EH (cell line): ENCODE measurements at regions not wholly inside any gene's neighbourhood (a gene's known extent, or its start where the extent isn't known, plus 50 kb on each side); places are given as distances from the start of the nearest gene placed in this dataset.
A peak's percentile ranks its signal among the peaks of the same experiment; 100 is the strongest.
"Not testable (repeated sequence)": the region's sequence is repeated elsewhere in the genome, so short reads cannot be mapped to it uniquely, and the experiment has no call there.

Experiments
- DNase-seq: peaks from one replicate; pipeline ENCODE4 v3.0.0-alpha.2; 2015; ENCODE audit warnings: low read depth

DNA sequence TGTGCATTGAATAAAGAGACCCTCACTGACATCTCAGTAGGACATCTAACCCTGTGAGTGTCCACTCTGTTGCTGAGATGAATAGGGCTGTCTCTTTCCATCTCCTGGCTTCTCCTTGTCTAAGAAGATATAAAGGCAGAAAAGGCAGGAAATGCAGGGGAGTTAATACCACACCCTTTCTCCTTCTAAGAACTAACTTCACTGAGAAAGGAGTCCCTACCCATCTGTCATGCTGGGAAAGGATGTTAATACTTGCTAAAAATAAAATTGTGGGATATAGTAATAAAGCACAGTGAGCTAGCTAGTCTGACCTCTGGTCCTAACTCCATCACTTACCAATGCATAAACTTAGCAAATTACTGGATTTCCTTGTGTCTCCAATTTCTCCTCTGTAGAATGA lies 213.9 kb upstream of the FIGN start:
- DNase-seq, result no peak

DNA sequence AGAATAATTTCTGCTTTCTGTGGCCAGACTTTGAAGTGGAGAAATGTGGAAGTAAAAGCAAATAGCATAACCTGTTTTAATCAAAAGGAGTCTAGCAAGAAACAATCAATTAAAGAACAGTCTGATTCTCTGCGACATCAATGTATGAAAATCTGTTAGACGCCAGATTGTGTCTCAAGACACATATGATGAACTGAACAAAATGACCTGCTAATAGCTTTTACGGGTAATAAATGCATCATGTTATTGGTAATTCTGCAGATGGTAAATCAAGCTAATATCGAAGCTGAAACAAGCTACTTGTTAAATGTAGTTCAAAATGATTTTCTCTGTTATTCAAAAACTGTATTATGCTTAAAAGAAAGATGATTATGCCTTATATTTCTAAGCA lies 208.5 kb upstream of the FIGN start:
- no peak for DNase-seq

DNA sequence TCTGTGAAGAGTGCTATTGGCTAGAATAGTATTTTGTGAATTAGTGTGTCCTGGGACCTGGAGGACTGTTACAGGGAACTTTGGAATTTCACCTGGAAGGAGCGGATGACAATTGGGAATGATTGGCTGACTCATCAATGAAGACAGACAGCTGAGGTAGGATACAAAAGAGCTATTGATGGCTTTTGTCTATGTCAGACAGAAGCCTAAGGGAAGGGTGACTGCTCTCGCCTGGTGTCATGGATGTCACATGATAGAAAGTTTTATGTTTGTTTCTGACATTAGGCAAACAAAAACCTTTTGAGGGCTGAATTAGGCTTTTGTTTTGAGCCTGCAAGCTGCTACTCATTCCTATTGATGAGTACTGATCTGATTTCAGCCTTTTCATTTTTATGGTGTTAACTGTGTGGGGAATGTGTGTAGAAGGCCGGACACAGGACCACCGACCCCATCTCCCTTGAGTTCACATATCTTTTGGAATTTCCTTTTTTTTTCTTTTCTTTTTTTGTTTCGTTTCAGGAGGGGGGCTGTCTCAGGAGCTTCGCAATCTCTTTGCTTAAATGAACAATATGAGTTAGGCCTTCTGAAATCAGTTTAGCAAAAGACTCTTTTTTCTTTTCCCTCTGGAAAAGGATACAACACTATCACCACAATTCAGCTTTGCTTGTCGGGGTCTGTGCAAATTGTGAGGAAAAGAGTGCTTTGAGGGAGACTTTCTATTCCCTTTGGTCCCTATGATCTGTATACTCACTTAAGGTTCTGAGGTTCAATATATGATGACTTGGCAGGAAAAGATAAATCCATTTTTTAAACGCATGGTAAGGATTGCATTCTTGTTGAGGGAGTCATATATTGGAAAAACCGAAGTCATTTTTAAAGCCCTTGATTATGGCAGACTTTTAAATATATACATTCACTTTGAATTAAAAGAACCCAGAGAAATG lies 207.9 kb upstream of the FIGN start:
- DNase-seq, result no peak

DNA sequence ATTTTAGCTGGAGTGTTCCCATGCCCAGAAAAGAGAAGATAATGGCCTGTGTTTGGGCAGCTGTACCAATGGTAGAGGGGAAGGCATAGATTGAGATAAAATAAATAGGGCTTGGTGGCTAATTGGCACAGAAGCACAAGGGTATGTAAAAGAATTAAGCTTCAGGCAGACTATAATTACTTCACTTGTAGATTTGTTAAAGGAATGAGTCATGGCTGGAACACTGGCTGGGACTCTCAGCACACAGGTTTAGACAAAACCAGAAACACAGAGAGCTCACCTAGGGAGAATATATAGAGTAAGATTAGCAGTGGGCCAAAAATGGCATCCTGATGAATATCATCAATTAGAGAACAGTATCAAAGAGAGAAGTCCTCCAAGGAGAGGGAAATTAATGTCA lies 198.3 kb upstream of the FIGN start:
- DNase-seq, result no peak

DNA sequence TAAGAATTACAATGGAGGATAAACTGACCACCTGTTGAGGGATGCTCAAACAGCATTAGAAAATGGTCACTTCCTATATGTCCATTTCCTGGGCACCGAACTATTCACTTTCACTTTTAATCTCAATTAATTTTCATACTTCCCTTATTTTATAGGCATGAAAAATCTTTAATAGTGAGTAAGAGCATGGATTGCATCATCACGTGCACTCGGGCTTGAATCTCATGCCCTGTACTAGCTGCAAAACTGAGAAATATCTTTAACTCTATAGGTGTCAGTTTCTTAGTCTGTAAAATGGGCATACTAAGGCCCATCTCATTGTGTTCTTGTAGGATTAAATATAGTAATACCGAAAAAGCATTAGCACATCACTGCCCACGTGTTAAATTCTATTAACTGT lies 183.9 kb upstream of the FIGN start:
- no peak for DNase-seq

DNA sequence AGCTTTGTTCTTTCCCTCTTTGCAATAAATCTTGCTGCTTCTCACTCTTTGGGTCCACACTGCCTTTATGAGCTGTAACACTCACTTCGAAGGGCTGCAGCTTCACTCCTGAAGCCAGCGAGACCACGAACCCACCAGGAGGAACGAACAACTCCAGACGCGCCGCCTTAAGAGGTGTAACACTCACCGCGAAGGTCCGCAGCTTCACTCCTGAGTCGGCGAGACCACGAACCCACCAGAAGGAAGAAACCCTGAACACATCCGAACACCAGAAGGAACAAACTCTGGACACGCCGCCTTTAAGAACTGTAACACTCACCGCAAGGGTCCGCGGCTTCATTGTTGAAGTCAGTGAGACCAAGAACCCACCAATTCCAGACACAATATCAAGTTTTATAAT lies 178.7 kb upstream of the FIGN start:
- DNase-seq, result not testable (repeated sequence)

DNA sequence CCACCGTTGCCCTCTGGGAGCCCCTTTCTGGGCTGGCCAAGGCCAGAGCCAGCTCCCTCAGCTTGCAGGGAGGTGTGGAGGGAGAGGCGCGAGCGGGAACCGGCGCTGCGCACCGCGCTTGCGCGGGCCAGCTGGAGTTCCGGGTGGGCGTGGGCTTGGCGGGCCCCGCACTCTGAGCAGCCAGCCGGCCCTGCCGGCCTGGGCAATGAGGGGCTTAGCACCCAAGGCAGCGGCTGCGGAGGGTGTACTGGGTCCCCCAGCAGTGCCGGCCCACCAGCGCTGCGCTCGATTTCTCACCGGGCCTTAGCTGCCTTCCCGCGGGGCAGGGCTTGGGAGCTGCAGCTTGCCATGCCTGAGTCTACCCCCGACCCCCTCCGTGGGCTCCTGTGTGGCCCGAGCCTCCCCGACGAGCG lies 177.7 kb upstream of the FIGN start:
- DNase-seq, result not testable (repeated sequence)

DNA sequence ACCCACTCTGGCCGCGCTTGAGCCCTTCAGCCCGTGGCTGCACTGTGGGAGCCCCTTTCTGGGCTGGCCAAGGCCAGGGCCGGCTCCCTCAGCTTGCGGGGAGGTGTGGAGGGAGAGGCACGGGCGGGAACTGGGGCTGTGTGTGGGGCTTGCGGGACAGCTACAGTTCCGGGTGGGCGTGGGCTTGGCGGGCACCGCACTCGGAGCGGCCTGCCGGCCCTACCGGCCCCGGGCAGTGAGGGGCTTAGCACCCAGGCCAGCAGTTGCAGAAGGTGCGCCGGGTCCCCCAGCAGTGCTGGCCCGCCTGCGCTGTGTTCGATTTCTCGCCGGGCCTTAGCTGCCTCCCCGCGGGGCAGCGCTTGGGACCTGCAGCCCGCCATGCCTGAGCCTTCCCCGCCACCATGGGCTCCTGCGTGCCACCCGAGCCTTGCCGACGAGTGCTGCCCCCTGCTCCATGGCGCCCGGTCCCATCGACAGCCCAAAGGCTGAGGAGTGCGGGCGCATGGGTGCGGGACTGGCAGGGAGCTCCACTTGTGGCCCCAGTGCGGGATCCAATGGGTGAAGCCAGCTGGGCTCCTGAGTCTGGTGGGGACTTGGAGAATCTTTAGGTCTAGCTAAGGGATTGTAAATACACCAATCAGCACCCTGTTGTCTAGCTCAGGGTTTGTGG lies 173.7 kb upstream of the FIGN start:
- DNase-seq, result no peak

DNA sequence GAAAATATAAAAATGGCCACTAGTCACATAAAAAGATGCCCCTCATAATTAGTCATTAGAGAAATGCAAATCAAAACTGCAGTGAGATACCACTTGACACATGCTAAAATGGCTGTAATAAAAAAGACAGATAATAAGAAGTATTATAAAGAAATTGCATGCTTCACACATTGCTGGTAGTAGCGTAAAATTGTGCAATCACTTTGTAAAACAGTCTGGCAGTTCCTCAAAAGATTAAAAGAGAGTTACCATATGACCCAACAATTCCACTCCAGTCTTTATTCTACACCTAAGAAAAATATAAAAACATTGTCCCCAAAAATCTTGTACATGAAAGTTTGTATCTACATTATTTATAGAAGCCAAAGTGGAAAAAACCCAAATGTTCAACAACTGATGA lies 170.6 kb upstream of the FIGN start:
- no peak for DNase-seq

DNA sequence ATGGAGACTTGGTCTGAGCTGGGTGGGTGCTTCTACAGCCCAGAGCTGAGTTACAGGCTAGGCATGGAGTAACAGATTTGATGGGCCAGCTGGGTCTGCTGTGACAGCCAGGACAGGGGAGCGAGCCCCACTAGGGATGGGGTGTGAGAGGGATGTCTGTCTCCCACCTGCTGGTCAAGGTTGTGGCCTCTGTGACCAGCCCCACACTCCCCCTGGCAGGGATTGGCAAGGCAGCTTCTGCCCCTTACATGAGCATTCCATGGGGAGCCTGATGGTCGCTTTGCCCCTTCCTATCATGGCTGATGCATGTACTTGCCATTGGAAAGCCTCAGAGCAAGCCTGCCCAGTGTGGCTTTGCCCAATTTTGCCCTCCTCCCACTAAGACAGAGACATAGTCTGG lies 162.0 kb upstream of the FIGN start:
- no peak for DNase-seq

DNA sequence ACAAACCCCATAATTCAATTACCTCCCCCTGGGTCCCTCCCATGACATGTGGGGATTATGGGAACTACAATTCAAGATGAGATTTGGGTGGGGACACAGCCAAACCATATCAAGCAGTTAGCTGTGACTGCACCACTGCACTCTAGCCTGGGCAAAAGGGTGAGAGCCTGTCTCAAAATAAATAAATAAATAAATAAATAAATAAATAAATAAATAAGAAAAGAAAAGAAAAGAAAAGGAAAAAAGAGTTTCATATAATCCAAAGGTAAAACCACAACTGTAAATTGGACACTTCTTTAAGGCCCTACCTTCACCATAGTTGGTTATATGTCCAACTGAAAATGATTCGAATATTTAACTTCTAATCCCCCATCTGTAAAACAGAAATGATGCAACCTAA lies 157.6 kb upstream of the FIGN start:
- not testable (repeated sequence) for DNase-seq

DNA sequence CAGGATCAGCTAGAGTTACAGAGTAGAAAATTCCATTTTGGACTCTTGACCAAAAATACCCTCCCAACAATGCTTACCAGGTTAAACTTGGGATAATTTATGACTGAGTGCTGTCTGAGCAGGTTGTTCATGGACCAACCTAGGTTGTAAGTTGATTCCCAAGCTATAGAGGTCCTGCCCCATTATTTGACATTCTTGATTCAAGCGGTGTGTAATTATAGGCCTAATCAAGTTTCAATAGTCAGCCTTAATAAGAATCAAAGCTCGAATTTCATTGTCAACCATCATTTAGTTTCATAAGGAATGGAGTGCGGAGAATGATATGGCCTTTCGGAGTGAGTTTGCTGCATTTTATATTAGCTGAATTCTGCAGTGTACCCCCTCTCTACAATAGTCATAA lies 152.8 kb upstream of the FIGN start:
- DNase-seq, result no peak

DNA sequence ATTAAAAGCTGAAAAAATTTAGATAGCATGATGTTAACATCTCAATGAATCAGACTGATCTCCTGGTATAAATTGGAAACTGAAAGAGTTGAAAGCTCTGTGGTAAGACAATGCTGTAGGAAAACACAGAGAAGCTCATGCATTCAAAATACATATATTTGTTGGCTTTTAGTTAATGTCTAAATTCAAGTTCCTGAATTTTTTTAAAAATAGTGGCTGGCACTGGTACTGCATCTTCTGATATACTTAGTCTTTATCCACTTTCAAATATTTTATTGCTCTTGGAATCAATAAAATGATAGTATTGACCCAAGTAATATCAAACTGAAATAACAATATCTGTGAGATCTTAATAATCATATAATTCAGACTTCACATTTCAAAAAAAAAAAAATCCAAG lies 151.4 kb upstream of the FIGN start:
- no peak for DNase-seq

DNA sequence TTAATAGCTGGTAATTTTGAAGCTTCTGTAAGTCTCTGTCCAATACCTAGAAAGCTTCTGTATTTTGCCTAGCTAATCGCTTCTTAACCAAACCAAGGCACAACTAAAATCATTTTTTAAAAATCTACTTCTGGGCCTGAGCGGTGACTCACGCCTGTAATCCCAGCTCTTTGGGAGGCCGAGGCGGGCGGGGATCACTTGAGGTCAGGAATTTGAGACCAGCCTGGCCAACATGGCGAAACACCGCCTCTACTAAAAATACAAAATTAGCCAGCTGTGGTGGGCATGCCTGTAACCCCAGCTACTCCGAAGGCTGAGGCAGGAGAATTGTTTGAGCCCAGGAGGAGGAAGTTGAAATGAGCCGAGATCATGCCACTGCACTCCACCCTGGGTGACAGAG lies 148.6 kb upstream of the FIGN start:
- DNase-seq, result peak; percentile 15

DNA sequence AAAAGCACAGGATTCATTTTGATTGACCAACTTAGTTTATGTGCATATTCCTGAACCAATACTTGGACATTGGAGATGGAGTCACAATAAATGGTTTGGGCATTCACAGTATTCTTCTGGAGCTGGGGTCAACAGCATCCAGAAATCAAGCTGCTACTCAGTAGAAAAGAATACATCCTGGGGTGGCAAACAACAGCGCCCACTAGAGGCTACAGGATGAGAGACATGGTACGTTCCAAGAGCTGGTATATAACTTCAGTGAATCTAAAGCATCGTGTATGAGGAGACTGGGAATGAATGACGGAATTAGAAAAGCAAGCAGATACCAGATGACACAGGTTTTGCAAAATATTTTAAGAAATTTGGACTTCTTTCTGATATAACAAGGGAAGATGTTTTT lies 142.9 kb upstream of the FIGN start:
- peak; percentile 44 for DNase-seq

DNA sequence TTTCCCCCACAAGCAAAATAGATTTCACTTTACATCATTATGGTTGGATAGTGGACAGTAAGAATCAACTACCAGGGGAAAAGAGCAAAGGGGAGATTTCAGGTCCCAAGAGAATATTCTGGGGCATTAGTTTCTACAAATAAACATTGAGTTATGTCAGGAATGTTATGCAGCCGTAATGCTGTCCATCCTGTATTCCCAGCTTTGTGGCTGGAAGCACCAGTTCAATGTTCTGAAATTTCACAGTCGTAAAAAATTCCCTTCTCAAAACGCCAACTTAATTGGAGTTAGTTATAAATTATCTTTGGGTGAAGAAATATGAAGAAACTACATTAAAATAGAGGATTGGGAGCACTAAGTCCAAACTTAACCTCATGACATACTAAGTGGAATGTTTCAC lies 141.5 kb upstream of the FIGN start:
- DNase-seq, result peak; percentile 89

DNA sequence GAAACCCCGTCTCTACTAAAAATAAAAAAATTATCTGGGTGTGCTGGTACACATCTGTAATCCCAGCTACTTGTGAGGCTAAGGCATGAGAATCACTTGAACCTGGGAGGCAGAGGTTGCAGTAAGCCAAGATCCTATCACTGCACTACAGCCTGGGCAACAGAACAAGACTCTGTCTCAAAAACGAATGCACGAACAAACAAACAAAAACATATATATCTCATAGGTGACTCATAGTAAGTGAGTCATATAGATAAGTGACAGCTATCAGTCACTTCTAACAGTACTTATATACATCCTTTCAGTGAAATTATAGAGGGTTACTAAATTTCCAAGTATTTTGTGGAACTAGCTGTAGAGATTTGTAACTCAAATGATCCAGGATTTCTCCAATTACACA lies 127.3 kb upstream of the FIGN start:
- DNase-seq, result no peak

DNA sequence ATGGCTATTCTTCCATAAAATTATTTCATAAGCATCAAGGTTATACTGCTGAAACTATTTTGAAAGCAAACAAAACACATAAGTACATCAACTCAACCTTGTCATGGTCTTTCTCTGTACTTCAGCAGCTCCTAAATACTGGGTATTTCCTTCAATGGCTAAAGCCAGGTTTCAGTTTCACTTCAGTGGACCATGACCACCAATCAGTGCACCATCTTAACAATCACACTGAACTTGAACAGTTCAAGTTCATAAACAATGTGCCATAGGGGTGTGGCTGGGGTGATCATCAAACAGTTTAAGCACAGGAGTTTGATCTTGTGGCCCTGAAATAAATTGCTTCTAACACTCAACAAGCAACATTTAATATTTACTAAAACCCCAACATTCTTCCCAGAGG lies 124.1 kb upstream of the FIGN start:
- DNase-seq, result no peak

DNA sequence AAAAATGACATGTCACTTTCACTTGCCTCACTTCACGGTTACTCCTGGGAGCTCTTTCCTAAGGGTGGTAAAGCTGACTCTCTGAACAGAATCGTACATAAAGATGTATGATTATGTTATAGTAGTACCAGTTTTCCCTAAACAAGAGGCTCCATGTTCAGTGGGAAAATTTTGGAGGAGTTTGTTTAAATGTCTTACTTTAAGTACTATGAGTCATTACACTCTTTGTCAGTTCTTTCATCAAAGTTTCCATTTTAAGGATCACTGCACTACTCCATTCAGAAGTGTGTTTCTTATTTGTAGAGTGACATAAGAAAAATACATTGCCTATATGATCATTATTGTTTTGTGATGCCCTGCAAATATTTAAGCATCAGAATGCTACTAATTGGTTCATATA lies 121.1 kb upstream of the FIGN start:
- DNase-seq, result no peak

DNA sequence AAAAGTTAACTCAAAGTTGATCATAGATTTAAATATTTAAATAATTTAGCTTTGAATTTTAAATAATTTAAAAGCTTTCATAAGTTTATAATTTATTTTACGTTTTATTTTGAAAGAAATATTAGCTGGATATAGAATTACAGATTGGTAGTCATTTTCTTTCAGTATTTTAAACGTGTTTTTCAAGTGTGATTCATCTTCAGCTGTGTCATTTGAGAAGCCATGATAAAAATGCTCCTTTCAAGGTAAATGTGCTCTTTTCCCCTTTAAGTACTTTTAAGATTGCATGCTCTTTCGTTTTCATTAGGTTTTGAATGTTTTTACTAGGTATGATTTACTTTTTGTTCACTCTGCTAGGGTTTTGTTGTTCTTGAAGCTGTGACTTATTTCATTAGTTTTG lies 116.8 kb upstream of the FIGN start:
- DNase-seq, result no peak

DNA sequence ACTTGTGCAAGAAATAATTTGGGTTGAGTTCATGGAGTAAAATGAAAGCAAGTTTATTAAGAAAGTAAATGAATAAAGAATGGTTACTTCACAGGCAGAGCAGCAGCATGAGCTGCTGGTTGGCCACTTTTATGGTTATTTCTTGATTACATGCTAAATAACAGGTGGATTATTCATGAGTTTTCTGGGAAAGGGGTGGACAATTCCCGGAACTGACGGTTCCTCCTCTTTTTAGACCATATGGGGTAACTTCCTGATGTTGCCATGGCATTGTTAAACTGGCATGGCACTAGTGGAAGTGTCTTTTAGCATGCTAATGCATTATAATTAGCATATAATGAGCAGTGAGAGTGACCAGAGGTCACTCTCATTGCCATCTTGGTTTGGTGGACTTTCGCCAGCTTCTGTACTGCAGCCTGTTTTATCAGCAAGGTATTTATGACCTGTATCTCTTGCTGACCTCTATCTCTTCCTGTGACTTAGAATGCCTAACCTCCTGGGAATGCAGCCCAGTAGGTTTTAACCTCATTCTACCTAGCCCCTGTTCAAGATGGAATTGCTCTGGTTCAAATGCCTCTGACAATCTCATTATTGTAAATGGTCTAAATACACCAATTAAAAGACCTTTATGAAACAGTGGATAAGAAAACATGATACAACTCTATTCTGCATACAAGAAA lies 114.1 kb upstream of the FIGN start:
- no peak for DNase-seq

DNA sequence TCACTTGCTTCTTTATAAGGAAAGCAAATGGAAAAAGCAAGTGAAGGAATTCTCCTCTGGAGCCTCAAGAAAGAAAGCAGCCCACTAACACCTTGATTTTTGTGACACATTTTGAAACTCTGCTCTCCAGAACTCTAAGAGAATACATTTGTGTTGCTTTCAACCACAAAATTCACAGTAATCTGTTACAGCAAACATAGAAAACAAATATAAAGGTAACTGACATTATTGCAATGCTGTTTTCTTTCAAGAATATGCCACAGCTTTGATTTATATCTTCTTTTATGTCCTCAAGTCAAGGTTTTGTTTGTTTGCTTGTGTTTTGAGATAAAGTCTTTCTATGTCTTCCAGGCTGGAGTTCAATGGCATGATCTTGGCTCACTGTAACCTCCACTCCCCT lies 103.1 kb upstream of the FIGN start:
- DNase-seq, result no peak

DNA sequence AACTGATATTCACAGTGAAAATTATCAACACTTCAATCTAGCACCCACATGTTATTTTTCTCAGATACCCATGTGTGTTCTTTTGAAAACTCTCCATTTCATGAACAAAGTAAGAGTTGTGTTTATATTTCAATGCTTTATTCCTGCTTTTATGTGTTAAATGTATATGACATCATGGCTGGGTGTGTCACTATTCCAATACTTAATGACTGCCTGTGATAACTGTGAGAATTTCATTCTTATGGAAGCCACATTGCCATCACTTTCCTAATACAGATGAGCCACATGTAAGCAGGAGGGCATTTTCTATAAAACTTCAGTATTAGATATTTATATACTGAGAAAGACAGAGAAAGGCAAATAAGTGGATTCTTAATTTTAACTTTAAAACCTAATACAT lies 100.4 kb upstream of the FIGN start:
- no peak for DNase-seq
